ENCODE measurements at regions not wholly inside any gene's neighbourhood (a gene's known extent, or its start where the extent isn't known, plus 50 kb on each side); places are given as distances from the start of the nearest gene placed in this dataset.

GRCh38 chr6:121806116-121806515 is 370.7 kb downstream of the GJA1 start:
- H3K36me3 ChIP-seq, result no peaks in the 10 kb centered on the region
- H3K4me1 ChIP-seq, result no peaks in the 10 kb centered on the region
- TF ChIP-seq EP300 (IDR thresholded peaks at IDR 0.05) (no peak), POLR2A (IDR thresholded peaks at IDR 0.05) (no peak), POLR2AphosphoS5 (IDR thresholded peaks at IDR 0.05) (no peak)
- TF ChIP-seq, protein P1, sequence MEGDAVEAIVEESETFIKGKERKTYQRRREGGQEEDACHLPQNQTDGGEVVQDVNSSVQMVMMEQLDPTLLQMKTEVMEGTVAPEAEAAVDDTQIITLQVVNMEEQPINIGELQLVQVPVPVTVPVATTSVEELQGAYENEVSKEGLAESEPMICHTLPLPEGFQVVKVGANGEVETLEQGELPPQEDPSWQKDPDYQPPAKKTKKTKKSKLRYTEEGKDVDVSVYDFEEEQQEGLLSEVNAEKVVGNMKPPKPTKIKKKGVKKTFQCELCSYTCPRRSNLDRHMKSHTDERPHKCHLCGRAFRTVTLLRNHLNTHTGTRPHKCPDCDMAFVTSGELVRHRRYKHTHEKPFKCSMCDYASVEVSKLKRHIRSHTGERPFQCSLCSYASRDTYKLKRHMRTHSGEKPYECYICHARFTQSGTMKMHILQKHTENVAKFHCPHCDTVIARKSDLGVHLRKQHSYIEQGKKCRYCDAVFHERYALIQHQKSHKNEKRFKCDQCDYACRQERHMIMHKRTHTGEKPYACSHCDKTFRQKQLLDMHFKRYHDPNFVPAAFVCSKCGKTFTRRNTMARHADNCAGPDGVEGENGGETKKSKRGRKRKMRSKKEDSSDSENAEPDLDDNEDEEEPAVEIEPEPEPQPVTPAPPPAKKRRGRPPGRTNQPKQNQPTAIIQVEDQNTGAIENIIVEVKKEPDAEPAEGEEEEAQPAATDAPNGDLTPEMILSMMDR (IDR thresholded peaks at IDR 0.05), result no peak
- DNase-seq (ENCODE audit: low spot score in 2 of 2), result no peak
- H3K4me3 ChIP-seq, result no peak overlapping the region
- H3K27ac ChIP-seq, result no peak overlapping the region
- H3K27me3 ChIP-seq, result no peaks in the 10 kb centered on the region
- 96% methylated on average over 1 of the region's 1 CpG for WGBS
- no peaks in the 10 kb centered on the region for H3K9me3 ChIP-seq

DNA sequence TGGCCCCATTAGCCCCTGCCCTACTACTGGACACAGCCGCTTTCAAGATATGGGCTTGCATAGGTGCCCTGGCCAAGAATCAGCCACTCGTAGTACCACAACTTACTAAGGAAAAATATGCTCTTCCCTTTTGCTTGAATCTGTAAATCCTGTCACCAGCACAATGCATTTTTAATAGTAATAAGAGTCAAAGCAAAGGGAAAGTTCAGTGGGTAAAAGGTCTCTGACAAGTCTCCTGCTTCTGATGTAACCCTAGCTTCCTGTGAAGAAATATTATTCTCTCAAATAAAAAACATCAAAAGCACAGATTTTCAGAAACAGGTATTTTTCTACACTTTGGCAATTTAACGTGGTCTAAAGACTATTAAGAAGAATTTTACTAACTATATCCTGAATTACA is 373.8 kb downstream of the GJA1 start:
- no peaks in the 10 kb centered on the region for H3K27me3 ChIP-seq
- 82% methylated on average over 3 of the region's 3 CpGs for WGBS

GRCh38 chr6:121810158-121811032 is 374.9 kb downstream of the GJA1 start:
- H3K27me3 ChIP-seq, result no peaks in the 10 kb centered on the region
- TF ChIP-seq POLR2AphosphoS5 (IDR thresholded peaks at IDR 0.05) (no peak), EP300 (IDR thresholded peaks at IDR 0.05) (no peak), POLR2A (IDR thresholded peaks at IDR 0.05) (no peak)
- TF ChIP-seq, protein P1 (IDR thresholded peaks at IDR 0.05), result no peak
- H3K4me1 ChIP-seq, result no peaks in the 10 kb centered on the region
- no peak overlapping the region for H3K27ac ChIP-seq
- 85% methylated on average over 7 of the region's 7 CpGs for WGBS
- no peaks in the 10 kb centered on the region for H3K9me3 ChIP-seq
- no peak for DNase-seq (ENCODE audit: low spot score in 2 of 2)
- H3K36me3 ChIP-seq, result no peaks in the 10 kb centered on the region
- H3K4me3 ChIP-seq, result no peak overlapping the region

More for the DNA sequence above, 373.8 kb downstream of the GJA1 start:
- Histone ChIP-seq H3K27ac (no peak overlapping the region), H3K9me3 (no peaks in the 10 kb centered on the region), H3K4me3 (no peak overlapping the region), H3K4me1 (no peaks in the 10 kb centered on the region), H3K36me3 (no peaks in the 10 kb centered on the region)
- TF ChIP-seq EP300 (IDR thresholded peaks at IDR 0.05) (no peak), POLR2A (IDR thresholded peaks at IDR 0.05) (no peak), POLR2AphosphoS5 (IDR thresholded peaks at IDR 0.05) (no peak)
- TF ChIP-seq, protein P1 (IDR thresholded peaks at IDR 0.05), result no peak
- no peak for DNase-seq (ENCODE audit: low spot score in 2 of 2)

DNA sequence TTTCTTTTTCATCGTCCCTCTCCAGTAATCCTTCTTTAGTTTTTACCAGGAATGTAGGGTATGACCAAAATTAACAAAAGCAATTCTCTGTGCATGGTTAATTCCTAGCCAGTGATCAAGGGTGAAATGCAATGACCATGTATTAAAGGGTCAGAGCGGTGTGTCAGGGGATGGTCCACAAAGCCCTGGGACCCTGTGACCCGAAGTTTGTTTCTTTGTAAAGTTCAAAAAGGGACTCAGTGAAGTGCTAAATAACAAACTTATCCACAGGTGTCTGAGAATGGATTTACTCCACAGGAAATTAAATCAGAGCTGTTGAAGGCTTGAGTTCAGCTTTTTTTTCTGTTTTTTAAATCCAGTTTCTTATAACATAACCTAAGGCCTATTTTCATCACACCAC is 375.7 kb downstream of the GJA1 start:
- WGBS, result 97% methylated on average over 3 of the region's 3 CpGs
- no peaks in the 10 kb centered on the region for H3K27me3 ChIP-seq
- TF ChIP-seq POLR2AphosphoS5 (IDR thresholded peaks at IDR 0.05) (no peak), EP300 (IDR thresholded peaks at IDR 0.05) (no peak)

GRCh38 chr6:121816361-121816760 is 380.9 kb downstream of the GJA1 start:
- WGBS, result 65% methylated on average over 4 of the region's 4 CpGs
- Histone ChIP-seq H3K9me3 (peaks cover 4% of the 10 kb centered on the region), H3K36me3 (no peaks in the 10 kb centered on the region), H3K4me3 (no peak overlapping the region), H3K27me3 (no peaks in the 10 kb centered on the region), H3K4me1 (no peaks in the 10 kb centered on the region), H3K27ac (no peak overlapping the region)
- TF ChIP-seq EP300 (IDR thresholded peaks at IDR 0.05), result no peak
- TF ChIP-seq, protein P1 (IDR thresholded peaks at IDR 0.05), result no peak
- no peak for TF ChIP-seq POLR2AphosphoS5 (IDR thresholded peaks at IDR 0.05)
- TF ChIP-seq POLR2A (IDR thresholded peaks at IDR 0.05), result no peak
- DNase-seq (ENCODE audit: low spot score in 2 of 2), result no peak

More for the DNA sequence above, 375.7 kb downstream of the GJA1 start:
- Histone ChIP-seq H3K4me1 (no peaks in the 10 kb centered on the region), H3K36me3 (no peaks in the 10 kb centered on the region), H3K4me3 (no peak overlapping the region), H3K9me3 (no peaks in the 10 kb centered on the region), H3K27ac (no peak overlapping the region)
- no peak for DNase-seq (ENCODE audit: low spot score in 2 of 2)

Measured in suprapubic skin (tissue), 4 donors.